ENCODE measurements at regions not wholly inside any gene's neighbourhood (a gene's known extent, or its start where the extent isn't known, plus 50 kb on each side); places are given as distances from the start of the nearest gene placed in this dataset.

- no peak for DNase-seq
These were observed 62.4 kb upstream of the SKOR2 start for GRCh38 chr18:47313901-47314300.

- no peak for DNase-seq
These were observed 60.1 kb upstream of the SKOR2 start for GRCh38 chr18:47311585-47311984.
